ENCODE measurements at regions not wholly inside any gene's neighbourhood (a gene's known extent, or its start where the extent isn't known, plus 50 kb on each side); places are given as distances from the start of the nearest gene placed in this dataset.

DNA sequence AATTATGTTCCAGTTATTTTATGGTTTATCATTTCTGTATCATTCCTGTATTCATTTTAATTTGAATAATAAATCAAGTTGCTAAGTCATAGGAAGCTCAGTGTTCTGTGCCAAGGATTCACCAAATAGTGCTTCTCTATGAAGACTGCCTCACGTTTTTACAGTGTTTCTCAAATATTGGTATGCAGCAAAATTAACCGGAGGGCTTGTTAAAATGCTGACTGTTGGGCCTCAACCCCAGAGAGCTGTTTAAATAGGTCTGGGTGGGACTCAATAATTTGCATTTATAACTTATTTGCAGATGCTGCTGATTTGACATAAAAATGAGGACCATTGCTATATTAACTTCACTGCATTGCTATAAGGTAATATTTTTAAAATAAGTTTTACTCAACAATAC is 166.7 kb downstream of the TINAG start:
- WGBS, 2 donors: 64% methylated on average over 2 of the region's 2 CpGs
- Histone ChIP-seq H3K27ac (ENCODE audit: low read depth in 2 of 2, low read length in 1 of 2) (no peak overlapping the region), H3K4me1 (ENCODE audit: control insufficient read depth in 2 of 2, insufficient read depth in 2 of 2, low read length in 1 of 2) (no peaks in the 10 kb centered on the region), H3K27me3 (ENCODE audit: control insufficient read depth in 1 of 2, insufficient read depth in 2 of 2, low read length in 2 of 2) (no peaks in the 10 kb centered on the region), H3K9me3 (ENCODE audit: control insufficient read depth in 2 of 2, insufficient read depth in 1 of 2, low read depth in 1 of 2, low read length in 1 of 2) (no peaks in the 10 kb centered on the region), H3K36me3 (ENCODE audit: control insufficient read depth in 2 of 2, insufficient read depth in 2 of 2, low read length in 1 of 2) (no peaks in the 10 kb centered on the region), H3K4me3 (ENCODE audit: low read depth in 1 of 2, low read length in 2 of 2) (no peak overlapping the region)

DNA sequence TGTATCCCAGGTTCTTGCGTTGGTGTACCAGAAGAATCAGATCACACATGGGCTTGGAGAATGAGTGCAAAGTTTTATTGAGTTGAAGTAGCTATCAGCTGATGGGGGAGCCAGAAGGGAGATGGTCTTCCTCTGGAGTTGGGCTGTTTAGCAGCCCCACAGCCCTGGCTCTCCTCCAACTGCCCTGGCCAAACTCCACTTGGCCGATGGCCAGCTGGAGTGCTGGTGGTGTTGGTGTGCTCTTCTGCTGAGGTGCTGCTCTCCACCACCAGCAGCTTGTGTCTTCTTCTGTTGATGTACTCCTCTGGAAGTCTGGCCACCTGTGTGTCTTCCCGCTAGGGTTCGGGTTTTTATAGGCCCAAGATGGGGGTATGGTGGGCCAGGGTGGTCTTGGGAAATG is 172.8 kb downstream of the TINAG start:
- no peak overlapping the region for H3K4me3 ChIP-seq (ENCODE audit: low read depth in 1 of 2, low read length in 2 of 2)
- H3K27ac ChIP-seq (ENCODE audit: low read depth in 2 of 2, low read length in 1 of 2): no peak overlapping the region
- no peaks in the 10 kb centered on the region for H3K36me3 ChIP-seq (ENCODE audit: control insufficient read depth in 2 of 2, insufficient read depth in 2 of 2, low read length in 1 of 2)
- H3K9me3 ChIP-seq (ENCODE audit: control insufficient read depth in 2 of 2, insufficient read depth in 1 of 2, low read depth in 1 of 2, low read length in 1 of 2): no peaks in the 10 kb centered on the region
- no peaks in the 10 kb centered on the region for H3K27me3 ChIP-seq (ENCODE audit: control insufficient read depth in 1 of 2, insufficient read depth in 2 of 2, low read length in 2 of 2)
- WGBS, 2 donors: 79 to 89% methylated on average over 4 of the region's 4 CpGs
- no peaks in the 10 kb centered on the region for H3K4me1 ChIP-seq (ENCODE audit: control insufficient read depth in 2 of 2, insufficient read depth in 2 of 2, low read length in 1 of 2)

DNA sequence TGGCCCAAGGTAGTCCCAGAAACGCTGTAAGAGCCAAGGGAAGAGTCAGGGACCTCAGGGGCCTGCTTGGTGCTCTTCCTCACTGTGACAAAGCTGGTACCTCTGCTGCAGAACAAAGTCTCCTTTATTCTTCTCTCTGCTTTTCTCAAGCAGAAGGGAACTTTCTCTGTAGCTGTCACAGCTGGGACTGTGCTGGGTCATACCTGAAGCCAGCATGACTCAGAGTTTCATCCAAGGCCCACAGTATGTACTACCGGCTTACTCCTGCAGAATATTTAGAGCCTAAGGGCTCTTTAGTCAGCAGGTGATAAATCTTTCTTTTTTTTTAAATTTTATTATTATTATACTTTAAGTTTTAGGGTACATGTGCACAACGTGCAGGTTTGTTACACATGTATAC is 183.2 kb downstream of the TINAG start:
- Histone ChIP-seq H3K4me1 (ENCODE audit: control insufficient read depth in 2 of 2, insufficient read depth in 2 of 2, low read length in 1 of 2) (no peaks in the 10 kb centered on the region), H3K27ac (ENCODE audit: low read depth in 2 of 2, low read length in 1 of 2) (no peak overlapping the region), H3K27me3 (ENCODE audit: control insufficient read depth in 1 of 2, insufficient read depth in 2 of 2, low read length in 2 of 2) (no peaks in the 10 kb centered on the region), H3K9me3 (ENCODE audit: control insufficient read depth in 2 of 2, insufficient read depth in 1 of 2, low read depth in 1 of 2, low read length in 1 of 2) (peaks cover 0 to 3% of the 10 kb centered on the region in 2 donors), H3K4me3 (ENCODE audit: low read depth in 1 of 2, low read length in 2 of 2) (no peak overlapping the region), H3K36me3 (ENCODE audit: control insufficient read depth in 2 of 2, insufficient read depth in 2 of 2, low read length in 1 of 2) (no peaks in the 10 kb centered on the region)
- 59 to 68% methylated on average over 3 of the region's 3 CpGs for WGBS, 2 donors

DNA sequence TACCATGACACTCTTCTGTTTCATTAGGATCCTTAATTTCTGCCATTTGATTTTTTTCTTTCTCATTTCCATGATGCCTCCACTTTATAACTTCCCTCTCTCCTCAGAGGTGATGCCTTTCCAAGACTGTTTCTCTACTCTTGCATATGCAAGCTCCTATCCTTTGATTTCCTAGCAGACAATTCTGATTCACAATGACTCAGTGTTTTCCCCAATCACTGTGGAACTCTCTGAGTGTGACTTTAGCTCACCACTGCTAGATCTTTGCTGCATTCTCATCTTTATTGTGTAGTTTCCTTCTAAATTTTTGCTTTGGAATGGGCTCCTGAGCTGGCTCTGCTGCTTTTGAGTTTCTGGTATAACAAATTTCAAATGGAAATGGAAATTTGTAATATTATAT is 184.9 kb downstream of the TINAG start:
- Histone ChIP-seq H3K9me3 (ENCODE audit: control insufficient read depth in 2 of 2, insufficient read depth in 1 of 2, low read depth in 1 of 2, low read length in 1 of 2) (peaks cover 0 to 3% of the 10 kb centered on the region in 2 donors), H3K27ac (ENCODE audit: low read depth in 2 of 2, low read length in 1 of 2) (no peak overlapping the region), H3K27me3 (ENCODE audit: control insufficient read depth in 1 of 2, insufficient read depth in 2 of 2, low read length in 2 of 2) (no peaks in the 10 kb centered on the region), H3K36me3 (ENCODE audit: control insufficient read depth in 2 of 2, insufficient read depth in 2 of 2, low read length in 1 of 2) (no peaks in the 10 kb centered on the region), H3K4me3 (ENCODE audit: low read depth in 1 of 2, low read length in 2 of 2) (no peak overlapping the region), H3K4me1 (ENCODE audit: control insufficient read depth in 2 of 2, insufficient read depth in 2 of 2, low read length in 1 of 2) (no peaks in the 10 kb centered on the region)

DNA sequence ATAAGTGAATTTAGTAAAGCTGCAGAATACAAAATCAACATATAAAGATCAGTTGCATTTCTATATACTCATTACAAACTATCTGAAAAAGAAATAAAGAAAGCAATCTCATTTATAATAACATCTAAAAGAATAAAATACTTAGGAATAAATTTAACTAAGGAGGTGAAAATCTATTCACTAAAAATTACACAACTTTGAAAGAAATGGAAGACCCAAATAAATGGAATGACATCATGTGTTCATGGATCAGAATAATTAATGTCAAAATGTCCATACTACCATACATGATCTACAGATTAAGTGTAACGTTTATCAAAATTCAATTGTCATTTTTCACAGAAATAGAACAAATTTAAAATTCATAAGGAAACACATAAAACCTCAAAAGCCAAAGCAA is 194.9 kb downstream of the TINAG start:
- no peak overlapping the region for H3K27ac ChIP-seq (ENCODE audit: low read depth in 2 of 2, low read length in 1 of 2)
- WGBS, 2 donors: 71 to 79% methylated on average over 1 of the region's 1 CpG
- no peak overlapping the region for H3K4me3 ChIP-seq (ENCODE audit: low read depth in 1 of 2, low read length in 2 of 2)
- H3K36me3 ChIP-seq (ENCODE audit: control insufficient read depth in 2 of 2, insufficient read depth in 2 of 2, low read length in 1 of 2): no peaks in the 10 kb centered on the region
- H3K27me3 ChIP-seq (ENCODE audit: control insufficient read depth in 1 of 2, insufficient read depth in 2 of 2, low read length in 2 of 2): no peaks in the 10 kb centered on the region
- no peaks in the 10 kb centered on the region for H3K4me1 ChIP-seq (ENCODE audit: control insufficient read depth in 2 of 2, insufficient read depth in 2 of 2, low read length in 1 of 2)
- H3K9me3 ChIP-seq (ENCODE audit: control insufficient read depth in 2 of 2, insufficient read depth in 1 of 2, low read depth in 1 of 2, low read length in 1 of 2): no peaks in the 10 kb centered on the region

DNA sequence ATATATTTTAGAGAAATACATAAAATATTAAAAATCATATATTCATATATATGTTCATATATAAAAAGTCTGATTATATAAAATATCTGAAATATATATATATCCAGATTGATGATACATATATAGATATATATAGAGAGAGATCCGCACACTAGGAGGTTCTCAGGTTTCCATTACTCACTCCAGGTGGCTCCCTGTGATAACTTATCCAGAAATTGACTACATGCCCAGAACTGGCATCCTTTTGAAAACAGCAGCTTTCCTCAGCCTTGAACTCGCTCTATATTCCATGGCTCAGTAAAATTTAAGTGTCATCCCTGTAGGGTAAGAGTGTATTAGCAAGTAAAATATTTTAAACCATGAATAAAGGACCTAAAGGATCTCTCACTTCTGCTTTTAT is 206.8 kb downstream of the TINAG start:
- Histone ChIP-seq H3K4me1 (ENCODE audit: control insufficient read depth in 2 of 2, insufficient read depth in 2 of 2, low read length in 1 of 2) (no peaks in the 10 kb centered on the region), H3K4me3 (ENCODE audit: low read depth in 1 of 2, low read length in 2 of 2) (no peak overlapping the region), H3K27me3 (ENCODE audit: control insufficient read depth in 1 of 2, insufficient read depth in 2 of 2, low read length in 2 of 2) (no peaks in the 10 kb centered on the region), H3K36me3 (ENCODE audit: control insufficient read depth in 2 of 2, insufficient read depth in 2 of 2, low read length in 1 of 2) (no peaks in the 10 kb centered on the region), H3K27ac (ENCODE audit: low read depth in 2 of 2, low read length in 1 of 2) (no peak overlapping the region), H3K9me3 (ENCODE audit: control insufficient read depth in 2 of 2, insufficient read depth in 1 of 2, low read depth in 1 of 2, low read length in 1 of 2) (no peaks in the 10 kb centered on the region)
- WGBS, 2 donors: 32 to 43% methylated on average over 2 of the region's 2 CpGs

DNA sequence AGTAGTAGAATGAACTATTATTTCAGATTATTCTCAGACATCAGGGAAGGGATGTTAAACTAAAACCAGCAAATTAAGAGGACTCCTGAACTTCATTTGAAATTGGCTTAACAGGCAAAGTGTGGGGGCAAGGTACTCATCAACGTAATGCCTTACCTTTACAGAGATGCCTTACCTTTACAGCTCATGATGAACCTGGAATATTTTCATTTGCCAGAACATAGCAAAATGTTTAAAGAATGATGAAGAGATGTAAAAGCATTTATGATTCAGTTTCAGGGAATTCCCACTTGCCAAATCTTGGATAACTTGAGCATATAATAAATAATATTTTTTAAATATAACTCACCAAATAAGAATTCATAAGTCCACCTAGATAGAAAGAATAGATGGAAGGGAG is 207.5 kb downstream of the TINAG start:
- Histone ChIP-seq H3K27me3 (ENCODE audit: control insufficient read depth in 1 of 2, insufficient read depth in 2 of 2, low read length in 2 of 2) (no peaks in the 10 kb centered on the region), H3K4me3 (ENCODE audit: low read depth in 1 of 2, low read length in 2 of 2) (no peak overlapping the region), H3K9me3 (ENCODE audit: control insufficient read depth in 2 of 2, insufficient read depth in 1 of 2, low read depth in 1 of 2, low read length in 1 of 2) (no peaks in the 10 kb centered on the region), H3K4me1 (ENCODE audit: control insufficient read depth in 2 of 2, insufficient read depth in 2 of 2, low read length in 1 of 2) (no peaks in the 10 kb centered on the region), H3K36me3 (ENCODE audit: control insufficient read depth in 2 of 2, insufficient read depth in 2 of 2, low read length in 1 of 2) (no peaks in the 10 kb centered on the region), H3K27ac (ENCODE audit: low read depth in 2 of 2, low read length in 1 of 2) (no peak overlapping the region)
- 51 to 67% methylated on average over 1 of the region's 1 CpG for WGBS, 2 donors

DNA sequence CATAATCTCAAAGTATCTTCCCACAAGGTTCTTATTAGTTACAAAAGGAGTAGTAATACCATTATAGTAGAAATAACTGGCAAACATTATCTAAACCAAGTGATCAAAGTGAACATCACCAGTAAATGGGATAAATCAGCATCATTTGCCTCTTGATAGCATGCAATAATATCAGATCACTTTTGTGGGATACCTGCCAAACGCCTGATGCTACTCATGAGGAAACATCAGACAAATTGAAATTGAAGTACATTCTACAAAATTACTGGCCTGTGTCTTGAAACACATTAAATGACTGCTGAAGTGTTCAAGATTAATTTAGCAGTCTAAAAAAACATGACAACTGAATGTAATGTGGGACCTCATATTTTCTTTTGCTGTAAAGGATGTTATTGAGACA is 208.1 kb downstream of the TINAG start:
- H3K27me3 ChIP-seq (ENCODE audit: control insufficient read depth in 1 of 2, insufficient read depth in 2 of 2, low read length in 2 of 2): no peaks in the 10 kb centered on the region
- H3K4me1 ChIP-seq (ENCODE audit: control insufficient read depth in 2 of 2, insufficient read depth in 2 of 2, low read length in 1 of 2): no peaks in the 10 kb centered on the region
- no peaks in the 10 kb centered on the region for H3K9me3 ChIP-seq (ENCODE audit: control insufficient read depth in 2 of 2, insufficient read depth in 1 of 2, low read depth in 1 of 2, low read length in 1 of 2)
- no peaks in the 10 kb centered on the region for H3K36me3 ChIP-seq (ENCODE audit: control insufficient read depth in 2 of 2, insufficient read depth in 2 of 2, low read length in 1 of 2)
- no peak overlapping the region for H3K27ac ChIP-seq (ENCODE audit: low read depth in 2 of 2, low read length in 1 of 2)
- no peak overlapping the region for H3K4me3 ChIP-seq (ENCODE audit: low read depth in 1 of 2, low read length in 2 of 2)
- 59 to 77% methylated on average over 1 of the region's 1 CpG for WGBS, 2 donors

DNA sequence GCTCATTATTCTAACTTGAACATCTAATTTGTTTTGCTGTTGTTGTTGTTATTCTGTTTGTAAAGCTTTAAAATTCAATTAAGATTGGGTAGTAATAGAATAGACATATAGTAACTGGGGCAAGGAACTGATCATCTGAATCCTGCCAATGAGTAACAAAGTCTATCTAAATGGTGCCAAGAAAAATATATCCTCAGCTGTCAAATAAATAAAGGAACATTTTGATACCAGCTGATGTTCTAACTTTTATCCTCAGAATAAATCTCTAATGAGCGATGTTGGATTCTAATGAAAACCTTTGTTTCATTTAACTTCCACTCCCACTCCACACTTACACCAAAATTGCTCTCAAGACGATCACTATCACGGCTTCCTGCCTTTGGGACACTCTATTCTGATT is 210.9 kb downstream of the TINAG start:
- H3K36me3 ChIP-seq (ENCODE audit: control insufficient read depth in 2 of 2, insufficient read depth in 2 of 2, low read length in 1 of 2): no peaks in the 10 kb centered on the region
- no peaks in the 10 kb centered on the region for H3K9me3 ChIP-seq (ENCODE audit: control insufficient read depth in 2 of 2, insufficient read depth in 1 of 2, low read depth in 1 of 2, low read length in 1 of 2)
- 81 to 86% methylated on average over 3 of the region's 3 CpGs for WGBS, 2 donors
- no peaks in the 10 kb centered on the region for H3K4me1 ChIP-seq (ENCODE audit: control insufficient read depth in 2 of 2, insufficient read depth in 2 of 2, low read length in 1 of 2)
- H3K27ac ChIP-seq (ENCODE audit: low read depth in 2 of 2, low read length in 1 of 2): no peak overlapping the region
- H3K27me3 ChIP-seq (ENCODE audit: control insufficient read depth in 1 of 2, insufficient read depth in 2 of 2, low read length in 2 of 2): no peaks in the 10 kb centered on the region
- H3K4me3 ChIP-seq (ENCODE audit: low read depth in 1 of 2, low read length in 2 of 2): no peak overlapping the region

DNA sequence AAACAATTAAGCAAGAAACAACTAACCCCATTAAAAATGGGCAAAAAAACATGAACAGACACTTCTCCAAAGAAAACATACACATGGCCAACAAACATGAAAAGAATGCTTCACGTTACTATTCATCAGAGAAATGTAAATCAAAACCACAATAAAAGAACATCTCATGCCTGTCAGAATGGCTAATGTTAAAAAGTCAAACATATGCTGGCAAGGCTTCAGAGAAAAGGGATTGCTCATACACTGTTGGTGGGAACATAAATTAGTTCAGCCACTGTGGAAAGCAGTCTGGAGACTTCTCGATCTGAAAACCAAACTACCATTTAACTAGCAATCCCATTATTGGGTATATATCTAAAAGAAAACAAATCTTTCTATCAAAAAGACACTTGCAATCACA is 217.5 kb downstream of the TINAG start:
- 39 to 56% methylated on average over 2 of the region's 2 CpGs for WGBS, 2 donors
- no peaks in the 10 kb centered on the region for H3K36me3 ChIP-seq (ENCODE audit: control insufficient read depth in 2 of 2, insufficient read depth in 2 of 2, low read length in 1 of 2)
- H3K4me1 ChIP-seq (ENCODE audit: control insufficient read depth in 2 of 2, insufficient read depth in 2 of 2, low read length in 1 of 2): no peaks in the 10 kb centered on the region
- no peak overlapping the region for H3K4me3 ChIP-seq (ENCODE audit: low read depth in 1 of 2, low read length in 2 of 2)
- no peaks in the 10 kb centered on the region for H3K27me3 ChIP-seq (ENCODE audit: control insufficient read depth in 1 of 2, insufficient read depth in 2 of 2, low read length in 2 of 2)
- no peaks in the 10 kb centered on the region for H3K9me3 ChIP-seq (ENCODE audit: control insufficient read depth in 2 of 2, insufficient read depth in 1 of 2, low read depth in 1 of 2, low read length in 1 of 2)
- H3K27ac ChIP-seq (ENCODE audit: low read depth in 2 of 2, low read length in 1 of 2): no peak overlapping the region
